ENCODE measurements at regions not wholly inside any gene's neighbourhood (a gene's known extent, or its start where the extent isn't known, plus 50 kb on each side); places are given as distances from the start of the nearest gene placed in this dataset.

DNA sequence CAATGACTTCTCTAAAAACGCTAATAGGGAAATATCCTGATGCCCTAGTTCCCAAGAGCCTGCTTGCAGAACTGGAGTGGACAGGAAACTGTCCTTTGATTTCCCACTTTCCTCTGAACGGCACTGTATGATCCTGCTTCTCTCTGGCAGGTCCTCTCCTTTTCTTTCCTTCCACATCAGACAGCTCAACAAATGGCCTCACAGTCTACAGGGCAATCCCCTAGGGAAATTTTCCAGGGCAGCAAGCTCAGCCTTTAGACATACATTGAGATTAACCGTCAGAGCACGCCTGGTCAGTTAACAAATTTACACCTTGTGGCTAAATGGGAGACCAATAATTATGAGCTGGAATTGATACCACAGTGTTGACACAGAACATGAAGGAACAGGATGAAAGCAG is 164.9 kb downstream of the SLC24A2 start:
- H3K36me3 ChIP-seq (ENCODE audit: insufficient read depth in 1 of 2, low read depth in 1 of 2): no peaks in the 10 kb centered on the region
- H3K4me3 ChIP-seq: no peak overlapping the region
- intact Hi-C loops (cut with DNase I): no loop called here
- TF ChIP-seq, protein P1, sequence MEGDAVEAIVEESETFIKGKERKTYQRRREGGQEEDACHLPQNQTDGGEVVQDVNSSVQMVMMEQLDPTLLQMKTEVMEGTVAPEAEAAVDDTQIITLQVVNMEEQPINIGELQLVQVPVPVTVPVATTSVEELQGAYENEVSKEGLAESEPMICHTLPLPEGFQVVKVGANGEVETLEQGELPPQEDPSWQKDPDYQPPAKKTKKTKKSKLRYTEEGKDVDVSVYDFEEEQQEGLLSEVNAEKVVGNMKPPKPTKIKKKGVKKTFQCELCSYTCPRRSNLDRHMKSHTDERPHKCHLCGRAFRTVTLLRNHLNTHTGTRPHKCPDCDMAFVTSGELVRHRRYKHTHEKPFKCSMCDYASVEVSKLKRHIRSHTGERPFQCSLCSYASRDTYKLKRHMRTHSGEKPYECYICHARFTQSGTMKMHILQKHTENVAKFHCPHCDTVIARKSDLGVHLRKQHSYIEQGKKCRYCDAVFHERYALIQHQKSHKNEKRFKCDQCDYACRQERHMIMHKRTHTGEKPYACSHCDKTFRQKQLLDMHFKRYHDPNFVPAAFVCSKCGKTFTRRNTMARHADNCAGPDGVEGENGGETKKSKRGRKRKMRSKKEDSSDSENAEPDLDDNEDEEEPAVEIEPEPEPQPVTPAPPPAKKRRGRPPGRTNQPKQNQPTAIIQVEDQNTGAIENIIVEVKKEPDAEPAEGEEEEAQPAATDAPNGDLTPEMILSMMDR (IDR thresholded peaks at IDR 0.05): no peak
- DNase-seq: no peak
- no peaks in the 10 kb centered on the region for H3K27me3 ChIP-seq (ENCODE audit: insufficient read depth in 3 of 3, low read length in 2 of 3)
- no peaks in the 10 kb centered on the region for H3K9me3 ChIP-seq
- H3K27ac ChIP-seq: no peak overlapping the region
- no peak for ATAC-seq
- H3K4me1 ChIP-seq: no peaks in the 10 kb centered on the region
- WGBS, 3 donors: 32 to 34% (median 34%) methylated on average over 4 of the region's 4 CpGs

GRCh38 chr9:19620326-19620725 is 168.5 kb downstream of the SLC24A2 start:
- Histone ChIP-seq H3K36me3 (ENCODE audit: insufficient read depth in 1 of 2, low read depth in 1 of 2) (no peaks in the 10 kb centered on the region), H3K4me1 (no peaks in the 10 kb centered on the region), H3K4me3 (no peak overlapping the region), H3K27ac (no peak overlapping the region), H3K9me3 (no peaks in the 10 kb centered on the region), H3K27me3 (ENCODE audit: insufficient read depth in 3 of 3, low read length in 2 of 3) (no peaks in the 10 kb centered on the region)
- intact Hi-C loops (cut with DNase I): no loop called here
- TF ChIP-seq, protein P1 (IDR thresholded peaks at IDR 0.05): no peak
- ATAC-seq: no peak
- DNase-seq: no peak
- 78 to 86% (median 79%) methylated on average over 4 of the region's 4 CpGs for WGBS, 3 donors

GRCh38 chr9:19619221-19619620 is 169.6 kb downstream of the SLC24A2 start:
- 58 to 65% (median 59%) methylated on average over 7 of the region's 7 CpGs for WGBS, 3 donors
- ATAC-seq: no peak
- TF ChIP-seq, protein P1 (IDR thresholded peaks at IDR 0.05): no peak
- Histone ChIP-seq H3K27me3 (ENCODE audit: insufficient read depth in 3 of 3, low read length in 2 of 3) (no peaks in the 10 kb centered on the region), H3K27ac (no peak overlapping the region), H3K4me1 (no peaks in the 10 kb centered on the region), H3K9me3 (no peaks in the 10 kb centered on the region), H3K4me3 (no peak overlapping the region), H3K36me3 (ENCODE audit: insufficient read depth in 1 of 2, low read depth in 1 of 2) (no peaks in the 10 kb centered on the region)
- intact Hi-C loops (cut with DNase I): no loop called here
- no peak for DNase-seq

DNA sequence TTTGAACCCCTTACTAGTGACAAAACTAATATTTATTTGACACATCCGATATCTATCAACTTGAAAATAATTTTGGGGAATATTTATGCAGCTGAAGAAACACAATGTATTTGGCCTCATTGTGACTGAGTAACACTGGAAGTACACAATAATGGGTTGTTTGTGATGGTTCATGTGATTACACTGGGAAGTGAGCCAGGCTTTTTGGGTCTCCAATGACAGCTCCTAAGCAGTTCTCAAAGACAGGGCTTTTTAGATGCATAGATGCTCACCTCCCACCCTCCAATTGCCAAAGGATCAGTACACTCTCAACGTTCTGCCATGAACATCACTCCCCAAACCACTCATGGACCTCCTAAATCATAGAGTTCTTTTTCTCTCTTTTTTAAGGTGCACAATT is 170.0 kb downstream of the SLC24A2 start:
- no peaks in the 10 kb centered on the region for H3K27me3 ChIP-seq (ENCODE audit: insufficient read depth in 3 of 3, low read length in 2 of 3)
- 46 to 76% (median 75%) methylated on average over 2 of the region's 2 CpGs for WGBS, 3 donors
- no peak for ATAC-seq
- H3K27ac ChIP-seq: no peak overlapping the region
- H3K9me3 ChIP-seq: no peaks in the 10 kb centered on the region
- H3K4me3 ChIP-seq: no peak overlapping the region
- H3K36me3 ChIP-seq (ENCODE audit: insufficient read depth in 1 of 2, low read depth in 1 of 2): no peaks in the 10 kb centered on the region
- TF ChIP-seq, protein P1 (IDR thresholded peaks at IDR 0.05): no peak
- DNase-seq: no peak
- H3K4me1 ChIP-seq: no peaks in the 10 kb centered on the region
- intact Hi-C loops (cut with DNase I): no loop called here

DNA sequence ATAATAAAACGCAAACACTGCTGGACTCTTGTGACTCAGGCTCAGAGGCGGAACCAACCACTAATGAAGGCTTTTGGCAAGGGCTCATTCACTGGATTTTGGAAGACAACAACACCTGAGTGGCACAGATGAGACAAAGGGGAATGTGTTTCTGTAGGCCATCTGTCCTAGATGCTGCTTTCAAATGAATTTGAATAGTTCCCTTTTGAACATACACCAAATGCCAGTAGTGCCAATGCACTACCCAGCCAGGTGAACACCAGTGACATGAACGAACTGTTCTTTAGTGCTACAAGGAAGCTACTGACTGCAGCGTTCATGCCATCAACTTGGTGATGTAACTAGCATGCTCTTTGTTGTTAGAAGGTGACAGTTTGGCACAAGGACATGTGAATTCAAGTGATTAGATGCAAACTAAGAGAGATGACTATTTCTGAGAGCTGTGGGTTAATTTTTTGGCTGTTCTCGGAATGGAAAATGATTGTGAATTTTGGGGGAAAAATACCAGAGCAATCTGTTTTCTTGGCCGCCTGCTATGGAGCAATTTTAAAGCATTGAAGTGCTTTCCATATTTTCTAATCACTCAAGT is 173.7 kb downstream of the SLC24A2 start:
- Histone ChIP-seq H3K4me1 (no peaks in the 10 kb centered on the region), H3K36me3 (ENCODE audit: insufficient read depth in 1 of 2, low read depth in 1 of 2) (no peaks in the 10 kb centered on the region), H3K27me3 (ENCODE audit: insufficient read depth in 3 of 3, low read length in 2 of 3) (peaks cover 0 to 4% (median 0%) of the 10 kb centered on the region in 3 donors), H3K27ac (no peak overlapping the region), H3K9me3 (no peaks in the 10 kb centered on the region), H3K4me3 (no peak overlapping the region)
- DNase-seq (no peak), ATAC-seq (no peak)
- WGBS, 3 donors: 81 to 85% (median 85%) methylated on average over 6 of the region's 6 CpGs
- intact Hi-C loops (cut with DNase I): no loop called here
- TF ChIP-seq, protein P1 (IDR thresholded peaks at IDR 0.05): no peak
